Right lobe of liver (tissue), 4 donors: ENCODE measurements at regions not wholly inside any gene's neighbourhood (a gene's known extent, or its start where the extent isn't known, plus 50 kb on each side); places are given as distances from the start of the nearest gene placed in this dataset.

ENCODE experiments used
- POLR2A ChIP-seq: fragments of 450-650 bp; IDR thresholded peaks from one replicate; pipeline ENCODE4 v1.6.1; 2017; ENCODE audit warnings: antibody characterized with exemption, mild to moderate bottlenecking
- TF ChIP-seq, protein P1 (sequence below), 4 donors: fragments of 200-600 bp in 3 of 4; fragments of 450-650 bp in 1 of 4; IDR thresholded peaks; one replicate each; pipeline versions ENCODE4 v1.5.1 to v1.8.0; 2016 to 2022; ENCODE audit warnings: antibody characterized with exemption in 4 of 4, mild to moderate bottlenecking in 2 of 4
- donor health status: DM: no; HTN: no; CAD: no.
- donor health status: DM: no; HTN: no; CAD: no.
- donor health status: DM: no; HTN: yes; CAD: no.

DNA sequence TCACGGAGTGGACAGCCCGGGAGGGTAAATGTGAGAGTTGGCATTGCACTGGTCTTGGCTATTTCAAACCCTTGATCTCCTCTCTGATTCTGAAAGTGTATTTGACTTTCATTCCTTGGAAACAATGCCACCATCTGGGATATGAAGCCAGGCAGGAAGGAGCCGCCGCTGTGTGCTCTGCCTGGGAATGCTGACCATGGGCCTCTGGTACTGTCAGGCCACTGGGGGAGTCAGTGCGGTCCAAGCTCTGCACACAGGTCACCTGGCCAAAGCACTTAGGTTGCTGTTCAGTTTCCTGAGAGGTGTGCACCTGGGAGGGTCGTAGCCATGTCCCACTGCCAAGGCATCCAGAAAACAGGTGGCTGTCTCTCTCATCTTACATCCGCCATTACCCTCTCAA lies 68.5 kb upstream of the SHH start:
- TF ChIP-seq, protein P1, sequence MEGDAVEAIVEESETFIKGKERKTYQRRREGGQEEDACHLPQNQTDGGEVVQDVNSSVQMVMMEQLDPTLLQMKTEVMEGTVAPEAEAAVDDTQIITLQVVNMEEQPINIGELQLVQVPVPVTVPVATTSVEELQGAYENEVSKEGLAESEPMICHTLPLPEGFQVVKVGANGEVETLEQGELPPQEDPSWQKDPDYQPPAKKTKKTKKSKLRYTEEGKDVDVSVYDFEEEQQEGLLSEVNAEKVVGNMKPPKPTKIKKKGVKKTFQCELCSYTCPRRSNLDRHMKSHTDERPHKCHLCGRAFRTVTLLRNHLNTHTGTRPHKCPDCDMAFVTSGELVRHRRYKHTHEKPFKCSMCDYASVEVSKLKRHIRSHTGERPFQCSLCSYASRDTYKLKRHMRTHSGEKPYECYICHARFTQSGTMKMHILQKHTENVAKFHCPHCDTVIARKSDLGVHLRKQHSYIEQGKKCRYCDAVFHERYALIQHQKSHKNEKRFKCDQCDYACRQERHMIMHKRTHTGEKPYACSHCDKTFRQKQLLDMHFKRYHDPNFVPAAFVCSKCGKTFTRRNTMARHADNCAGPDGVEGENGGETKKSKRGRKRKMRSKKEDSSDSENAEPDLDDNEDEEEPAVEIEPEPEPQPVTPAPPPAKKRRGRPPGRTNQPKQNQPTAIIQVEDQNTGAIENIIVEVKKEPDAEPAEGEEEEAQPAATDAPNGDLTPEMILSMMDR (IDR thresholded peaks at IDR 0.05): no peak
- TF ChIP-seq POLR2A: no peak
